ENCODE measurements at regions not wholly inside any gene's neighbourhood (a gene's known extent, or its start where the extent isn't known, plus 50 kb on each side); places are given as distances from the start of the nearest gene placed in this dataset.

- DNase-seq (ENCODE audit: low spot score) = no peak
Measured at GRCh38 chr2:219692521-219692920, 65.1 kb downstream of the SLC4A3 start.

GRCh38 chr2:219695145-219695709, 67.8 kb downstream of the SLC4A3 start:
- DNase-seq (ENCODE audit: low spot score) = no peak

- no peak for DNase-seq (ENCODE audit: low spot score)
Measured at GRCh38 chr2:219697811-219698747, 70.6 kb downstream of the SLC4A3 start.

- DNase-seq (ENCODE audit: low spot score) = no peak
Measured at GRCh38 chr2:219698748-219699439, 71.5 kb downstream of the SLC4A3 start.

GRCh38 chr2:219699440-219699821, 72.0 kb downstream of the SLC4A3 start:
- no peak for DNase-seq (ENCODE audit: low spot score)

- no peak for DNase-seq (ENCODE audit: low spot score)
Measured at GRCh38 chr2:219701847-219702634, 74.6 kb downstream of the SLC4A3 start.

- no peak for DNase-seq (ENCODE audit: low spot score)
Measured at GRCh38 chr2:219702796-219703545, 75.5 kb downstream of the SLC4A3 start.

GRCh38 chr2:219704878-219705277, 77.4 kb downstream of the SLC4A3 start:
- no peak for DNase-seq (ENCODE audit: low spot score)

- DNase-seq (ENCODE audit: low spot score) = no peak
Measured at GRCh38 chr2:219706823-219707281, 79.4 kb downstream of the SLC4A3 start.

- no peak for DNase-seq (ENCODE audit: low spot score)
Measured at GRCh38 chr2:219707496-219708285, 80.3 kb downstream of the SLC4A3 start.

- DNase-seq (ENCODE audit: low spot score) = no peak
Measured at GRCh38 chr2:219709331-219709761, 81.9 kb downstream of the SLC4A3 start.

GRCh38 chr2:219713110-219713509, 85.7 kb downstream of the SLC4A3 start:
- no peak for DNase-seq (ENCODE audit: low spot score)

- DNase-seq (ENCODE audit: low spot score) = no peak
Measured at GRCh38 chr2:219714681-219715400, 87.4 kb downstream of the SLC4A3 start.

GRCh38 chr2:219718066-219718465, 90.6 kb downstream of the SLC4A3 start:
- no peak for DNase-seq (ENCODE audit: low spot score)

GRCh38 chr2:219719521-219719920, 92.1 kb downstream of the SLC4A3 start:
- DNase-seq (ENCODE audit: low spot score) = no peak

GRCh38 chr2:219720956-219721355, 93.5 kb downstream of the SLC4A3 start:
- no peak for DNase-seq (ENCODE audit: low spot score)

- no peak for DNase-seq (ENCODE audit: low spot score)
Measured at GRCh38 chr2:219722276-219722879, 94.9 kb downstream of the SLC4A3 start.

GRCh38 chr2:219723311-219723710, 95.9 kb downstream of the SLC4A3 start:
- no peak for DNase-seq (ENCODE audit: low spot score)

- no peak for DNase-seq (ENCODE audit: low spot score)
Measured at GRCh38 chr2:219724628-219725027, 97.2 kb downstream of the SLC4A3 start.
